Stimulated activated CD8-positive, alpha-beta memory T cell treated with anti-CD3 and anti-CD28 coated beads, Interleukin-12 subunit alpha, Interleukin-12 subunit beta, amount 100 ng/mL, for 24 hours (primary cell): ENCODE measurements at regions not wholly inside any gene's neighbourhood (a gene's known extent, or its start where the extent isn't known, plus 50 kb on each side); places are given as distances from the start of the nearest gene placed in this dataset.

ENCODE experiments used
- DNase-seq: peaks from one replicate; pipeline ENCODE4 v3.0.0-alpha.2; 2020; ENCODE audit errors: extremely low read depth

DNA sequence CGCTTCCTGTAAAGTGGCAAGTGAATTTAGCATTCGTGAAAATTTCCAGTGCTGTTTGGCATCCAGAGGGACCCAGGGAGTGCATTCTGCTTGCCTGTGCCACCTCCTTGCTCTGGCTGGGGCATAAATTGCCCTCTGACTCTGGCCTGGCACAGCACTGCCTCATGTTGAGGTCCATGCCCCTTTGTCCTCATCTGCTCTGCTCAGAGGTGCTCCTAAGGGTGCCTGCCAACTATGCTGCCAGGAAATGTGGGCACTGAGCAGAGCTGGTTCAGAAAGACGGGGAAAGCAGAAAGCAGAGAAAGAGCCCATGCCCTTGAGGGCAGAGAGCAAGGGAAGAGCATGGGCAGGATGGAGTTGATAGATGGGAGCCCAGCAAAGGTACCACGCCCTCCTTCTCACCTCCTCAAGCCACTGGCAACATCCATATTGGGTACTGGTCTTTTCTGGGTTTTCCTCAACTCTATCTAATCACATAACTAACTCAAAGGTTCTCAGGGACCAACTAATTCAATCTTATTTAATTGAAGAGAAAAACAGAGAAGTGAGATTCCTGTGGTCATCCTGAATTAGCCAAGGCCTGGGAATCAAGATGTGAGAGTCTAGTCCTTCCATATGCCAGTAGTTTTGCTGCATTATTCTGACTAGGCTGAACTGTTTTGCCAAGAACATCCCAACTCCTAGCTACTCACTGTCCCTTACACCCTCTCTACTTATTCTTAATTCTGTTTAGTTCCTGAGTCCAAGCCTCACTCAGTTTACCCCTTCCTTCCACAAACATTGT, 441.5 kb upstream of the TNP1 start:
- DNase-seq, result no peak

DNA sequence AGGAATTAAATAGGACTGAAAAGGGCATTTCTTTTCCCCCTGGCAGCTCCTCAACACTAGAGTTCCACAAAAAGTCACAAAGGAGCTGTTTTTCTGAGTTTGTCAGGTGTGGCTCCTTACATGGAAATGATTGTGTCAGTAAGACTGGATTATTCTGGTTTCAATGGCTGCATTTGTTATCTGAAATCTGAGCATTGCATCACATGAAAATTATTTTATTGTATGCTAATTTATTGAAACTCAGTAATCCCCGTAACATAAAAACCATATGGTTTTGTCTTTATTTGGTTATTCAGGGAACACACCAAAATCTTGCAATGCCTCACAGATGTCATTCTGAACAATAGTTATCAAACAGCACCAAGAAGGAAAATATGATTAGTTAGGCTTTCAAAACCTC, 439.7 kb upstream of the TNP1 start:
- DNase-seq, result no peak

DNA sequence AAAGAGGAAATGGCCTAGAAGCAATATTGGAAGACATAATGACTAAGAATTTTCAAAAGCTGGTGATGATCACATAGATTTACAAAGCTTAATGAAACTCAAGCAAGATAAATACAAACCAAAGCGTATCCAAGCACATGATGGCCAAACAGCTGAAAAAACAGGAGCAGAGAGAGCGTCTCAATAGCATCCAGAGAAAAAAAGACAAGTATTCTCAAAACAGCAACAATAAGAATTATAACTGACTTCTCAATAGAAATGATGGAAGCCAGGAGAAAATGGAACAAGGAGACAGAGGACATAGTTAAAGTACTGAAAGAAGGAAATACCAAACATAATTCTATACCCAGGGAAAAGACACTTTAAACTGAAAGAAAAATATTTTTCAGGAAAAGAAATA, 437.2 kb upstream of the TNP1 start:
- no peak for DNase-seq

DNA sequence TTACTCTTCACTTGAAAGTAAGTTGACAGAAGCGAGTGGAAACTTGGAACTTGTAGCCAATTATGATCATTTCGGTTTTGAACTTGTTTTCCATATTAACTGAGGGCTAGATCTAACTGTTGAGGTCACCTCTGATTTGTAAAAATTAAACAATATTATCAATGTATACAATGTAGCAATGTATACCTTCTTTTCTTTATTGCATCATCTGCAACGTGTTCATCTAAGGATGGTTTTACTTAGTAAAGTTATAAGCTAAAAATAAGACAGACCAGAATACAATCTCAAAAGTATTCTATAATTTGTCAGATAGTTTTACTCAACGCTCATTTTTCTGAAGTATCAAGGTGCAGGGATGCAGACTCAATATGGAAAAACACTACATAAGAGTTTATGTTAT, 435.0 kb upstream of the TNP1 start:
- DNase-seq, result no peak

DNA sequence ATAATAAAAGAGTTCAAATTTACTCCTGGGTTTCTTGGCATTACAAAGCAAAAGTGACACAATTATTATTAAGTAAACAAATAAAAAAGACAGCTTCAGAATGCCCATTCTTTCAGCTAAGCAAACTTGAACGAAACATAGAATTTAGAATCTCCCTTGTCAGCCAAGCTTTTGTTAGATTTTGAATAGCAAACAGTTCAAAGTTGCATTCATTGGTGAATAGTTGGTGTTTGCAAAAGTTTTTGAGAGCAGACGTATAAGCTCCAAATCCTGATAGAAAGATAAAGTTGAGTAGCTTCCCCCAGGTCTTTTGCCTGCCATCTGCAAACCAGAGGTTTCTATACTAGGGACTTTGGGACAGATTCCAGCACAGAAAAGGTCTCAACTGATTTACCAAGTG, 434.3 kb upstream of the TNP1 start:
- DNase-seq, result no peak

DNA sequence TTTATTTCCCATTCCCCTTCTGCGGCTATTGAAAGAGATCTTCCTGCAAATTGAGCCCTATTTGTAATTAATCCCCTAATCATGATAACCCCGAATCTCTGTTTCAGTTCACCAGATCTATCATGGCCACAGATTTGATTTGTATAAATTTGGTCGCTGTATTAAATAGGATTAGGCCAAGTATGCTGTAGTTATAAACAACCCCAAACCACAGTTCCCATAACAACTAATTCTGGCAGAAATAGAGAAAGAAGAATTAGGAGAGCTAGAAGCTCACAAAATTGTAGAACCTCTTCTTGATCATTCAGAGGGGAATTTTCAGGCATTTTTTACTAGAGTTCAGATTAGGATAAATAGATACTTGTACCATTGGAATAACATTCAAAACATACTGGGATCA, 433.7 kb upstream of the TNP1 start:
- DNase-seq, result no peak

DNA sequence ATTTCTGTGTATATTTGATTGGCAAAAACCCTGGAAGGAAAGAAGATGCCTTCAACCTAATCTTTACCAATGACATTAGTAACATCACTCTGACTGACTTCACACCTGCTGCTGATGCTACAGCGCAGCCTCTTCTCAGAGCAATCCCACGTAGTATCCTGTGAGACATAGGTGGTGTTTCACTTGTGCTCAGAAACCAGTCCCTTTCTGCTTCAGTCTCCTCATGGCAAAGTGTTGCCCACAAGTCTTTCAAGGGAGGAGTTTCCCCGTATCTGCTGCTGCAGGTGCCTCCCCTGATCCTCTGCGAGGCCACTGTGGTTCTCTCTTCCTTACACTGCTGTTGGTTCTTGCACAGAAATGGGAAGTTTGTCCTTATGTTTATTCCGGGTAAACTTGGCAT, 433.2 kb upstream of the TNP1 start:
- no peak for DNase-seq

DNA sequence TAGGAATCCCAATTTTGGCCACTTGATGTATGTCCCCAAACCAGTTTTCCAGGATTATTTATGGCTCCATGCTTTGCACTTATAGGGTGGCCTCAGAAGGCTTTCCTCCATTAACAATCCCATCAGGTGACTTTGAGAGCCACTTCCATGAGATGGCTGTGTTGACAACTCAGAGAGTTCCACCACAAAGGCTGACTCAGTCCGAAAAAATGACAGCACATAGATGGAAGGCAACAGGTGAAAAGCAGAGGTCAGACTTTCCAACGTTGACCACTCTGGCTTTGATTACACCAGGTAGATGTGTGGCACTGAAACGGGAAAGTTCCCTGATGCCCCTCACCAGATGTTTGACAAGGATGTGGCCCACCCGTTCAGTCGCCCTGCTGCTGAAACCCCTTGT, 431.4 kb upstream of the TNP1 start:
- DNase-seq, result no peak

DNA sequence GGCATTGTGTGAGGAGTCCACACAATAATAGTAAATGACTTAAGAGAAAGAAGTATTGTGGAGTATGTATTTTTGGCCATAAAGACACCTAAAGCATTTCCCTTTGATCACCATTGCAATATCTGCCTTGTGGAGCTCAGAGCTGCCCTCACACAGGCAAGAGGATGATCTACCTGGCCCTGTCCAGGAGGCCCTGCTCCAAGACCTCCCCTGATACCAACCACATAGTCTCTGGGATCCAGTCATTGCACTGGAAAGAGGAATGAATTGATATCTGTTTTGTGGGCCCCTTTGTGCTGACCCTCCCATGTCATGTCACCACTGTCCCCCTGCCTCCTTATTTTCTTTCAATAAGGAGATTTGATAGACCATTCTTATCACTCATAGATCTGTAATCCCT, 430.6 kb upstream of the TNP1 start:
- no peak for DNase-seq

DNA sequence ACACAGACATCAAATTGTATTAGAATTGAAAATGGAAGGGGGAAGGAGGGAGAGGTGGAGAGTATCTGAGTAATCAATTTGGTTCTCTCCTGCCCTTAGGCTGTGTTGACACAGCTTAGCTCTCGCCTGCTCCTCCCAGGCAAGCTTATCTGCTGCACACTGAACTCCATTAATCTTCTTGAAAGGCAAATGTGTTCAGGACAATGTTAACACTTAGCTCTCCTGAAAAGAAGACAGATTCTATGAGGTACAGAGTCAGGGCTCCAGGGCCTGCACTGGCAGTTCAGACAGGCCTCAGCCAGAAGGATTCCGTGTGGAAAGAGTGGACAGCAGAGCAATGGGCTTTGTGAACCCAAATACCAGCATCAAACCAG, 430.0 kb upstream of the TNP1 start:
- DNase-seq, result no peak

DNA sequence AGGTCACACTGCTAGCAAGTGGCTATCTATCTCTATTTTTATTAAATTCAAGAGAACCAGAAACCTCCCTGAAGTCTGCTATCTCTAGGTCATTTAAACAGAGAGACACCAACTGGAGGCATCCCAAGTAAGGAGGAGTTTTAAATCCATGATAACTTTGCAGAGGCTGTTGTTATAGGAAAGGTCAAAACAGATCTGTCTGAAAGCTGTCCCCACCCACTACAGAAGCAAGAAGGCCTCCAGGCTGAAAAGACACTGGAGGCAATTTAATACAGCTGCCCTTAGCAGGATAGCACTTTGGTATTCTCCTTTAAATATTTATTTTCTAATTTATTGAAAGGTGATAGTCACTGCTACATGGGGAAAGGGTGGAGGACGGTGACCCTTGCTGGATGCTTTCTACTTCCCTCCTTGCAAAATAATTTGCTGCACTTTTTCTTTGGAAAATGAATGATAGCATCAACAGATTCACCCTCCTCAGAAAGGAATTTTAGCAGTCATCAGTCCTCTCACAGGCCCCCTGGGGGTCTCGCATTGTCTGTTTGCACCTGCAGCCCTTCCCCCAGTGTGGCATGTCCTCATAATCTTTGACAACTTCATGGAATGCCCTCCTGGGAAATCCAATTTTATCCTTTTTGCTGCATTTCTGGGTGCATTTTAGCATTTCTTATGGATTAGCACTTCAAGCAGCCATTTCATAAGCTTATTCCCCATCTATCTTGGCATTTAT, 429.5 kb upstream of the TNP1 start:
- no peak for DNase-seq

DNA sequence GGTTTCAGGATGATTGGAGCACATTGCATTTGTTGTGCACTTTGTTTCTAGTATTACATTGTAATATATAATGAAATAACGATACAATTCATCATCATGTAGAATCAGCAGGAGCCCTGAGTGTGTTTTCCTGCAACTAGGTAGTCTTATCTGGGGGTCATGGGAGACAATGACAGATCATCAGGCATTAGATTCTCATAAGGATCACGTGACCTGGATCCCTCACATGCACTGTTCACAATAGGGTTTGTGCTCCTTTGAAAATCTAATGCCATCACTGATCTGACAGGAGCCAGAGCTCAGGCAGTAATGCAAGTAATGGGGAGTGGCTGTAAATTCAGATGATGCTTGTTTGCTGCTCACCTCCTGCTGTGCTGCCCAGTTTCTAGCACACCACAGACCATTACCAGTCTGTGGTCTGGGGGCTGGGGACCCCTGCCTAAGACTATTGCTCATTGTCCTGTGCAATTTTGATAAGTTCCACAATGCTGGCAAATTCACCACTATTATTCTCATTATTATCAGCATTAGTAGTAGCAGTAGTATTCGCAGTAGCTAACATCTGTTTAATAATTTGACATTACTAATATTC, 428.7 kb upstream of the TNP1 start:
- no peak for DNase-seq

DNA sequence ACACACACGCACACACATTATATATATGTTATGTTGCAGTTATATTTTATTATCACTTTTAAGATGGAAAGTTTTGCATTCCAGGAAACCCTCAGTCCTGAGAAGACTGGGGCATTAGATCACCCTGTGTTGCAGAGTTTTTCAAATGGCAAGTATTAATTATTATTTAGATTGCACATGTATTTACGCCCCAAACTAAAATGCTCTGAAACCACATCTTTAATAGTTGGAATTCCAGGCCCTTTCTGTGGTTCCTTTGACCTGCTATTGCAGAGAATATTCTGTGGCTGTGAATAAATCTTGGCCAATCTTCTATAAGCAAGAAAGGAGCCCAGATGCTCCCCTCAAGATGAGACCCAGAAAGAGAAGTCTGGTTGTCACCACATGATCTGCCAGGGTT, 427.0 kb upstream of the TNP1 start:
- DNase-seq, result no peak

DNA sequence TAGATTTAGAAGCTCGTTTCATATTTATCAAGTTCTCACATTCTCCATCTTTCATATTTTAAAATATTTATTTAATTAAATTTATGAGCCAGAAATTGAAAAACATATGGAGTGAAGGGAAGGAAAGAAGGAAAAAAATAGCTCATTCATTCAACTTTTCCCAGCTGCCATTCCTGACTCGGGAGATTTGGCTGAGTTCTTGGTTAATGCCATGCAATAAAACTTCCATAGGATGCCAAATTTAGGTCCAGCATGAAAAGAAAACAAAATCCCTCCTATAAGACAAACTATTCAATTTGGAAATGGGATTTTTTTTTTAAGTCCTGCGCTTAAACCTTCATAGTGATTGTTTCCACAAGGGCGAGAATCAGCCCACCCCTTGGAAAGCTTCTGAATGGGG, 426.1 kb upstream of the TNP1 start:
- no peak for DNase-seq

DNA sequence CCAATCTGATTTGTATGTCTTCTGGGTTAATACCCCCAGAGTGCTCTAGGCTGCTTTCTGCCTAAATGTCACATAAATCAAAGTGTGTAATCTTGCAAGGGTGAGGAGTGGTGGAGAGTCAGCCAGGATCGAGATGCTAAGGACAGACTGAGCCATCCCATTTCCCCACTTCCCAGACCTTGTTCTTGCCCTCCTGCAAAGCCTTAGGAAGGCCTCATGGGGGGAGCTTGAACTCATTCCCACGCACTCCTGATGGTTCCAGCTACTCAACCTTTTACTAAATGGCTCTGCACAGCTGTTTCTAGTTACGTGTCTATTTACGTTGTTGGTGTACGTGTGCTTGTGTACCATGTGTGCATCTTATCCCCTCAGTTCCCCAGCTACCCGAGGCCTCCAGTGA, 423.6 kb upstream of the TNP1 start:
- no peak for DNase-seq

DNA sequence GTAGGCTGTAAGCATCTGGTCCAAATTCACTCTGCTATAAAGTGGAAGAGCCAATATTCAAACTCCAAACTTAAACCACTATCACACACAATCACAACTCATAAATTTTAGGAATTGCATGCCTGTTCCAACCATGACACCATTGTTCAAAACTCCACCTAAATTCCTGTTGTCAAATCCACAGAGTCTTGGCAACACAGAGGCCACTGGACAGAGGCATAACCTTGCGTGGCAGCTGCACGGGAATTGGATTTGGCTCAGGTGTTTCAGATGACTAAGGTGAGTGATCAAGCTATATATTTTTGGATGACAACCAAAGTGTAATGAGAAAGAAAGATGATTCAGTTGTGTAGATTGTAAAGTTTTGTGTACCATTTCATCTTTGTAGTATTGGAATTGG, 422.7 kb upstream of the TNP1 start:
- DNase-seq, result no peak

DNA sequence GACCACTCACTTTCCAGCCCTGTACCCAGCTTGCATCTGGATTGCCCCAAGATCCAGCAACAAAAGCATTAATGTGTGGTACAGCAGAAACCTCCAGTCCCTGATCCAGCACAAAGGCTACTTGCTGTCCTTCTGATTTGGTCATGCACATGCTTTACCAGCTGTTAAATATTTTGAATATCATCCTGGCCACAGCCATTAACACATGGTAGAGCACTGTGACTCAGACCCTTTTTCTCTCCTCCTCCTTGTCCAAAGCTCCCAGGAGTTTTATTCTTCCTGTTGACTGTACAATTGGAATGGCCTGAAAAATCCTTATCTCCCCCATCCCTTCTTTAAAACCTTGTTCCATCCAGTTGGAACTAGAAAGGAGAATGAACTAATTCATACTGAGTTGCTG, 419.7 kb upstream of the TNP1 start:
- DNase-seq, result no peak

DNA sequence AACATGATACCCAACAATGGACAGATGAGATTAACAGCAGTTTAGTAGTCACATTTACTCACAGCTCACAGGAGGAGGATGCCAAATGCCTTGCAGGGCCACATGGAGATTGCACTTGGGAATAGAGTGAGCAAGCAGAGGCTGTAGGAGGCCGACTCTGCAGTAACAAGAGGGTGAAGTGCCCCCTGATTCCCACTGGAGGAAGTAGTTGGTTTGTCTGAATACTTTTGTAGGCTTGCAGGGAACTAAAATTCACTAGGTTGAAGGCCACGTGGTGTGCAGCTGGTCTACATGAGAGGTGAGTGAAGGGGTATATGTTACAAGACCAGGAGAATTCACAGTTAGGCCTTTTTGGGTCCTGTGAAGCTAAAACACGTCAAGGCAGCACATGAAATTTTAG, 419.3 kb upstream of the TNP1 start:
- DNase-seq, result no peak

DNA sequence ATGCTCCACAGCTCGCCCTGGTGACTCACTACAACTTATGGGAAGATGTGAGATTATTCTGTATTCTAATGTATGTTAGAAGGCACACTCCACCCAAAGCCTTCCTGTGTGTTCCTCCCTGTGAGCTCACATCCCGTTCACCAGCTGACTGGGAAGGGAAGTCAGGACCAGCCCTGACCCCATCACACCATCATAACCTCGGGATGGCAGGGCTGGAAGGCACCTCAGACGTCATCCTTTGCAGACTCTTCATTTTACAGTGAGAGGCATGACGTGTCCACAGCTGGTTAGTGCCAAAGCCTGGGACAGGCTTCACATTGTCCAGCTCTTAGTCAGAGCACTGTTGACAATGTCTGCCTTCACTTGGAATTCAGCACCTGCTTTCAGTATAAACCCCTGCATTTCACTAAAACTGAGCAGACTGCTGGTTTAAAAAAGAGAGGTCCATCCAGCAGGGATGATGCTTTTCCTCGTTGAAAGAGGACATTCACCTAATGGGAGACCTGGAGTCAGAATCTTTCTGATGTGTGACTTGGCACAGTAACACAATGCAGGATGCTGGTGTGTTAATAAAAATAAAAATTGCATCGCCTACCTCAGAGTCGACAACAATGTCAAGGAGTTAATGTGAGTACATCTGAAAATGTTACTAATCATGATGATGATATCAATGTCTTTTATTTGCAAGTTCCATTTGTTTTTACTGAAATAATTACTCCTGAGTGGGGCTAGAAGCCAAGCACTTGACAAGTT, 418.0 kb upstream of the TNP1 start:
- no peak for DNase-seq

DNA sequence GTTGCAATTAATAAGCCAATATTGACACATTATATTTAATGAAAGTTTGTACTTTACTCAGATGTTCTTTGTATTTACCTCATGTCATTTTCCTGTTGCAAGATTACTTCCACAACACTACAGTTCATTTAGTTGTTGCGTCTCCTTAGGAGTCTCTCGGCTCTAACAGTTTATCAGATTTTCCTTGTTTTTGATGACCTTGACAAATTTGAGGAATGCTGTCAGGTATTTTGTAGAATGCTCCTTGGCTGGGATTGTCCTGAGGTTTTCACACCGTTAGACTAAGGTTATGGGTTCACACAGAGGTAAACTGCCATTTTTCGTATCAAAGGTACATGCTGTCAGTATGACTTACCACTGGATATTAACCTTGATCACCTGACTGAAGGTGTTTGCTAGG, 416.6 kb upstream of the TNP1 start:
- DNase-seq, result no peak

DNA sequence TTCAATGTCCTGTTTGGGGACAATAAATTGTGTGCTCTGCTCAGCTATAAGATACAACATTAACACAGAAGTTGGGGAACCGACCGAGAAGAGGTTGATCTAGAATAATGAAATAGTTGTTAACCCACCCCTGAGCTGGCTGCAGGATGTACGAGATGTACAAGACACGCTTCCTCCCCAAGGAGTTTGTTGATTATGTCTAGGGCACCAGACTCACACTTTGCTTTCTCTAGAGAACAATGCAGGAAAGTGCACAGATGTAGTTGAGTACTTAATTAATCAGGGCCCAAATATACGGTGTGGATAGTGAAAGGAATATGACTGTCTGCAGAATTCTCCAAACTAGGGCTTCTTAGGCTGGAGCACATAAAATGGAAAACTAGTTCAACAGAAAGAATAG, 415.2 kb upstream of the TNP1 start:
- DNase-seq, result no peak

DNA sequence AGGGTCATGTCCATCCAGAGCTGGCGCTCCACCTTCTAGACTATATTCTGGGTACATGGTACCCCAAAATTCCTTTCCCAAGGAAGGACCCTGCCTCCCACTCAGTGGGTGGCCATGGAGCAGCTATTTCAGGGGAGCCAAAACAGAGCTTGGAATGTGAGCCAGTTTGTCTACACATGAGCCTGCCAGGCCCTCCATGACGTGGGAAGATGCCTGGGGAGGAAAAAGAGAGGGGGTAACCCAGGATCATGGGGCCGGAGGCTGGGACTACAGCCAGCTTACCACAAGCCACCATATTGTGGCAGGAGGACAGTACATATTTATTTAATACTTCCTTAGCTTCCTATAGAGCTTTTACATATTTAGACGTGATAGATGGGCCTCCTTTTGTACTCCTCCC, 414.7 kb upstream of the TNP1 start:
- no peak for DNase-seq

DNA sequence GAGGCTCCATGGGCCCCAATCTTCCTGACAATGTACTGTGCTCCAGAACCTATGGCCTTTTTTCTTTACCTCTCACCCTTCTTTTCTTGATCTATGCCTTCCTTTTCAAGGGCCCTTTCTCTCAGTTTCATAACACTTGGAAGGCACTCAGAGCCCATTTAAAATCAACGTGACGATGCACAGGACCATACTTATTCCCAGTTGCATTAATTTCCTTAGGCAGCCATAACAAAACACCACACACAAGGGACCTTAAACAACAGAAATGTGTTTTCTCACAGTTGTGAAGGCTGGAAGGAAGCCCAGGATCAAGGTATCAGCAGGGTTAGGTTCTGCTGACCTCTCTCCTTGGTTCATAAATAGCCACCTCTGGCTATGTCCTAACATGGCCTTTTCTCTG, 414.0 kb upstream of the TNP1 start:
- DNase-seq, result no peak
